ENCODE measurements at regions not wholly inside any gene's neighbourhood (a gene's known extent, or its start where the extent isn't known, plus 50 kb on each side); places are given as distances from the start of the nearest gene placed in this dataset.

DNA sequence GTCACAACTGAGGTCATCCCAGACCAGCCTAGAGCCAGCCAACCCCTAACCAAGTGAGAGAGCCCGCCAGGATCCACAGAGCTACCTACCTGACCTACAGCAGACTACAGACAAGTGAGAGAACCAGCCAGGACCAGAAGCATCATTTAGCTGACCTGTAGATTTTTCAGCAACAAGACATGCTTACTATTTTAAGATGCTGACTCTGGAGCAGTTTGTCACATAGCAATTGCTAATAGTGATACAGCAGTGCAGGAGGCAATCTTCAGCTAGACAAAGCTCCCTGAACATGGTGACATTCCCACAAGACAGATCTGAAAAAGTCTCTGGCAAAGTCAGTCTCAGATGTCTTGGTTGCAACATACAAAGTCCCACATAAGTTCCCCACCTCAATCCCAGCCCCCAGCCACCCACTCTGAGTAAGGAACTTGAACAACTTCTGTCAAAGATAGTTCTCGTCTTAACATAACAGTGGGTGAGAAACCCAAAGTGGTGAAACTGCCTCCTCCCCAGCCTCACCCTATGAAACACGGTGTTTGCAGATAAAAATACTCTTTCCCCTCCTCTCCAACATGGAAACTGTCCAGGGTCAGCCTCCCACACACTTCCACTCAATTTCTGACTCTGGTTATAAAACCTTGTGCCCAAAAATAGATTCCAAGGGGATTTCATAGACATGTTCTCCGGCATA is 120.3 kb upstream of the SLC6A11 start:
- DNase-seq (ENCODE audit: extremely low read depth, low read depth) = no peak

- no peak for DNase-seq (ENCODE audit: extremely low read depth, low read depth)
Observed at GRCh38 chr3:10697918-10698317, 118.1 kb upstream of the SLC6A11 start.

- DNase-seq (ENCODE audit: extremely low read depth, low read depth) = no peak
Observed at GRCh38 chr3:10700821-10701220, 115.2 kb upstream of the SLC6A11 start.

- DNase-seq (ENCODE audit: extremely low read depth, low read depth) = peak; percentile 3
Observed at GRCh38 chr3:10702961-10703740, 112.9 kb upstream of the SLC6A11 start.

DNA sequence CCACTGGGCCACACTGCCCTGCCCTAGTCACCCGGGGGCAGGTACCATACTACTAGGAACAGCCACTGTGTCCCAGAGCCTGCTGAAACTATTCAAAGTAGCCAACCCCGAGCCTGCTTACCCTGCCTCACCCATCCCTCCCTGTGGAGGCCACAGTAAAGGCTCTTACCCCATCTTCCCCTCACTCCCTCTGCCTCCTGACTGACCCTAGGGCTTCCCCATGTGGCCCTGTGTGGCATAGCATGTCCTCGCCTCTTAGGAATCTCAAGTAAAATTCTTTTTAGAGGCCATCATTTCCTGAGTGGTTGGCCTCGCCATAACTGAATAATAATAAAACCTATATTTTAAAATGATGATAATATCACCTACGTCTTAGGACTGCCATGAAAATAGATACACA is 112.2 kb upstream of the SLC6A11 start:
- no peak for DNase-seq (ENCODE audit: extremely low read depth, low read depth)

- no peak for DNase-seq (ENCODE audit: extremely low read depth, low read depth)
Observed at GRCh38 chr3:10706156-10706739, 109.8 kb upstream of the SLC6A11 start.

DNA sequence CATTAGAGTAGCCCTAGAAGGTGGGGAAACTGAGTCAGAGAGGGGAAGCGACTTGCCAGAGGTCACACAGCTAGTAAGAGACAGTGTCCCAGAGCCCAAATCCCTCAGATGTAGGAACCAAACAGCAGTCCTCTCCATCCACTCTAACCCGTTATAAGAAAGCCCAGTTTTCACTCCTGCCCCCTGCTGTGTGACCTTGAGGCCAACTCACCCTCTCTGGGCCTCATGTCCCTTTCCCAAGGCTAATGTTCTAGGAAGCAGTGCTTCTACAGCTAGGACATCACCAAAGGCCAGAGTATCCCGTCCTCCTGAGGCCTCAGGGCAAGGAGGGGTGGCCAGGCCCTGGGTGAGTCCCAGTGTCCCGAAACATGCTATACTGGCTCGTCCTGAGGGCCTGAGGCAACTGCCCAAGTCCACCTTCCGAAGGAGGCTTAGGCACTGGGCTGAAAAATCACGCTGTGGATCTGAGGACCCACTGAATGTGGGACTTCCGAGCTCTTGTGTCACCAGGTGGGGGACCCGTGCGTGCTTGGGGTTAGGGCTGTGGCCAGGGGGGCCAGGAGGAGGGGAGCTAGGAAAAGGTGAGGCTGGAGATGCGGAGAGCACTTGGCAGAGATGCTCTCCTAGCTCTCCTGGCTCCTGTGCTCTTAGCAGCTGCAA is 109.2 kb upstream of the SLC6A11 start:
- no peak for DNase-seq (ENCODE audit: extremely low read depth, low read depth)

- no peak for DNase-seq (ENCODE audit: extremely low read depth, low read depth)
Observed at GRCh38 chr3:10707400-10708215, 108.4 kb upstream of the SLC6A11 start.

GRCh38 chr3:10708216-10708893 is 107.7 kb upstream of the SLC6A11 start:
- DNase-seq (ENCODE audit: extremely low read depth, low read depth) = no peak

- DNase-seq (ENCODE audit: extremely low read depth, low read depth) = no peak
Observed at GRCh38 chr3:10709110-10709781, 106.8 kb upstream of the SLC6A11 start.

DNA sequence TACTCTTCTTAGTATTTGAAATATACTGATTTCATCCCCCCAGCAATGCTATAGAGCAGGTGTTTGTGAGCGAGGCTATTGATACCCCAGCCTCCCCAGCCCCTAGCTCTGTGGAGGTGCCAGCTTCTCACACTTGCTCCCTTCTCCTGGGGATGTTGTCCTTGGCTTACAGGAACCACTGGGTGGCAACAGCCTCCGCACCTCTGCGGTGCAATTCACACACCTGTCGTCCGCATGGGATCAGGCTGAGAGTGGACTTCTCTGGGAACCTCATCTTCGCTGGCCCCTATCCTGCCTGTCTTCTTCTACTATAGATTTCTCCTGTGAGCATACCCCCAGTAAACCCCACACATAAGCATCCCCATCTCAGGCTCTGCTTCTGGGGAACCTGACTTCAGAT is 103.9 kb upstream of the SLC6A11 start:
- DNase-seq (ENCODE audit: extremely low read depth, low read depth) = no peak

DNA sequence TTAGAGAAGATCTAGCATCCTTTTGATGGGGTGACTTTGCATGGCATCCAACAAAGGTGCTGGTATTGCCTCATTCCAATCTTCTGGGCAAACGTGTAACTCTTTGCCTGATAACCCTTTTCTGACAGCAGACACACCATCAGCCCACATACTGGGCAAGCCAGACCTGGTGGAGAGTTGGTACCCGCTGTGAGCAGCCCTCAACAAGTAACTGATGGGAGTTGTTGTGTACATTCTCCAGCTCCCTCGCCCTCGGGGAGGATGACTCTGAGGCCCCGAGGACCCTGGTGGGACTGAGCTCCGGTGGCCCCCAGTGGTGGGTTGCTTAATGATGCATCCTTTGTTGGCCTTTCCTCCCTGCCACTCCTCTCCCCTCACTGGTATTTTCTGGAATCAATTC is 102.4 kb upstream of the SLC6A11 start:
- no peak for DNase-seq (ENCODE audit: extremely low read depth, low read depth)

- no peak for DNase-seq (ENCODE audit: extremely low read depth, low read depth)
Observed at GRCh38 chr3:10715886-10716285, 100.1 kb upstream of the SLC6A11 start.

- DNase-seq (ENCODE audit: extremely low read depth, low read depth) = no peak
Observed at GRCh38 chr3:10716964-10717363, 99.1 kb upstream of the SLC6A11 start.

DNA sequence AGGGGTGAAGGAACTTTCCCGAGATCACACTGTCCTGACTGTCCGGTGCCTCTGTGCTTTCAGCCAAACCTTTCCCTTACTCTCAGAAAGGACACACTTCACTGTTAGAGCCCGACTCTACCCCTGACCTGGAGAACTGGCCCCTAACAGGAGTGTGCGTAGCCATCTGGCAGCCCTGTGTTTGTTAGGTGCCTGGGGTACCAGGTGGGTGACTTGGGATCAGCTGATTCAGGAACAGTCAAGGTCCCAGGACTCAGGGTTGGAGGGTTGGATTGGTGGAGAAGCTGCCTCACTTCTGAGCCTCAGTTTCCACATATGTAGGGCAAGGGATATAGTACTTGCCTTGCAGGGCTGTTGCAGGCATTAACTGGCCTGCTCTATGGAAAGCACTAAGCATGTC is 98.3 kb upstream of the SLC6A11 start:
- DNase-seq (ENCODE audit: extremely low read depth, low read depth) = no peak

DNA sequence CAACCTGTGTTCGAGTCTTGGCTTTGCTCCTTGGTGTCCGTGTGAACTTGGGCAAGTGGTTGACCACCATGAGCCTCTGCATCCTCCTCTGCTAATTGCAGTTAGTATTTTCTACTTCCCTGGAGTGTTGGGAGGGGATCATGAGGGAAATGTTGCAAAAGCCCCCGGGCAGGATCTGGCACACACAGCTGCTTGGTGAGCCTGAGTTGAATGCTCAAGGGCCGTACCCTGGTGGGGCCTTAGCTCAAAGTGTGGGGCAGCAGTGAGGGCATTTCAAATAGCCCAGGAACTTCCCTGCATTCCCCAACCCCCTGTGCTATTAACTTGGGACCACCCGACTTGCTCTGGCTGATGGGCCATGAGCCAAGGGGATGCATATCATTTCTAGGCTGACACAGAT is 94.9 kb upstream of the SLC6A11 start:
- DNase-seq (ENCODE audit: extremely low read depth, low read depth) = no peak

- no peak for DNase-seq (ENCODE audit: extremely low read depth, low read depth)
Observed at GRCh38 chr3:10722911-10723310, 93.1 kb upstream of the SLC6A11 start.

DNA sequence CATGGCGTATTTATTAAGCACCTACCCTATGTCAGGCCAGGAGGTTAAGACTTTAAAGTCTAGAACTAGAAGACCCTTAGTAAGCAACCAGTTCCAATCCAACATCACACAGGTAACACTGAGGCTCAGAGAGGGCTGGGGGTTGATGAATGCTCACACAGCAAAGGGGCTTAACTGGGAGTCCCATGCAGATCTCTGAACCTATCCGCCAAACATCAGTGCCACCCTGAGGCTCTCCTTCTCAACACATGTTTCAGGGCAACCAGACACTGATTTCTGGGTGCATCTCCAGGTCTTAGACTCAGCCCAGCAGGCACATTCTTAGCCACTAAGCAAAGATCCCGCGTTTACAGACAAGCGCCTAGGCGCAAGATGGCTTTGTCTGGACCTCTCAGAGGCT is 92.0 kb upstream of the SLC6A11 start:
- no peak for DNase-seq (ENCODE audit: extremely low read depth, low read depth)

GRCh38 chr3:10725067-10725466 is 91.0 kb upstream of the SLC6A11 start:
- DNase-seq (ENCODE audit: extremely low read depth, low read depth) = no peak

DNA sequence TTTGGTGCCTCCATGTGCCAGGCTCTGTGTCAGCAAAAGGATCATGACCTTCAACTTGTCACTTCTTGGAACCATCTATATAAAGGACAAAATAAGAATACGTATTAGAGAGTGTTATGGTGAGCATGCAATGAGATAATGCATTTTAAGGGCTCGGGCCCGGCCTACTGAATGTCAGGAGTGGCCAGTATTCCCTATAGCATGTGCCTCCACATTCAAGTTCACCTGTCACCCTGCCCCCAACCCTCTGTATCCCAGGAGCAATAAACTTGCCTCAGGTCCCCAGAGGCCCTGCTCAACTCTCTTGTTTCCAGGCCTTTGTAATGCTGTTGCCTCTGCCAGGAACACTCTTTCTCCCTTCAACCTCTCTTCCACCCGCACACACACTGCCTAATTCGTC is 90.2 kb upstream of the SLC6A11 start:
- no peak for DNase-seq (ENCODE audit: extremely low read depth, low read depth)
